Stimulated activated CD8-positive, alpha-beta memory T cell treated with anti-CD3 and anti-CD28 coated beads, Interleukin-15, amount 100 ng/mL, for 4 hours (primary cell): ENCODE measurements at regions not wholly inside any gene's neighbourhood (a gene's known extent, or its start where the extent isn't known, plus 50 kb on each side); places are given as distances from the start of the nearest gene placed in this dataset.
"Not testable (repeated sequence)": the region's sequence is repeated elsewhere in the genome, so short reads cannot be mapped to it uniquely, and the experiment has no call there.

Source experiments
- DNase-seq, 2 donors: peaks; one replicate each; pipeline ENCODE4 v3.0.0-alpha.2; 2020; ENCODE audit warnings: low read depth in 2 of 2

GRCh38 chr10:124183617-124184016 lies 90.2 kb upstream of the CHST15 start:
- no peak for DNase-seq

GRCh38 chr10:124182088-124182541 lies 88.7 kb upstream of the CHST15 start:
- DNase-seq: no peak

GRCh38 chr10:124181656-124182055 lies 88.3 kb upstream of the CHST15 start:
- DNase-seq: no peak

GRCh38 chr10:124180947-124181549 lies 87.7 kb upstream of the CHST15 start:
- no peak for DNase-seq

GRCh38 chr10:124180044-124180745 lies 86.8 kb upstream of the CHST15 start:
- DNase-seq: no peak

- DNase-seq: no peak
Observed at GRCh38 chr10:124179308-124180043, 86.1 kb upstream of the CHST15 start.

- no peak for DNase-seq
Observed at GRCh38 chr10:124177180-124177518, 83.8 kb upstream of the CHST15 start.

GRCh38 chr10:124176349-124177179 lies 83.2 kb upstream of the CHST15 start:
- no peak for DNase-seq

- no peak for DNase-seq
Observed at GRCh38 chr10:124175701-124176348, 82.4 kb upstream of the CHST15 start.

GRCh38 chr10:124174673-124175645 lies 81.6 kb upstream of the CHST15 start:
- DNase-seq: no peak

GRCh38 chr10:124174071-124174566 lies 80.7 kb upstream of the CHST15 start:
- no peak for DNase-seq

- DNase-seq: no peak
Observed at GRCh38 chr10:124173298-124173900, 80.0 kb upstream of the CHST15 start.

- DNase-seq: no peak
Observed at GRCh38 chr10:124172181-124172916, 79.0 kb upstream of the CHST15 start.

- DNase-seq: no peak
Observed at GRCh38 chr10:124171561-124171960, 78.2 kb upstream of the CHST15 start.

GRCh38 chr10:124170631-124171030 lies 77.2 kb upstream of the CHST15 start:
- no peak for DNase-seq

GRCh38 chr10:124168991-124169802 lies 75.8 kb upstream of the CHST15 start:
- no peak for DNase-seq

- no peak for DNase-seq
Observed at GRCh38 chr10:124168581-124168980, 75.2 kb upstream of the CHST15 start.

GRCh38 chr10:124167925-124168324 lies 74.5 kb upstream of the CHST15 start:
- DNase-seq: not testable (repeated sequence)
